ENCODE measurements at regions not wholly inside any gene's neighbourhood (a gene's known extent, or its start where the extent isn't known, plus 50 kb on each side); places are given as distances from the start of the nearest gene placed in this dataset.
"Not testable (repeated sequence)": the region's sequence is repeated elsewhere in the genome, so short reads cannot be mapped to it uniquely, and the experiment has no call there.

- TF ChIP-seq TRIM28 (IDR thresholded peaks at IDR 0.05; ENCODE audit: borderline replicate concordance, low read length); CTCF (tag by site-specific recombination; IDR thresholded peaks at IDR 0.05): not testable (repeated sequence)
Measured at GRCh38 chr2:87365038-87365437, 343.4 kb upstream of the PLGLB1 start.
